ENCODE measurements at regions not wholly inside any gene's neighbourhood (a gene's known extent, or its start where the extent isn't known, plus 50 kb on each side); places are given as distances from the start of the nearest gene placed in this dataset.
A peak's percentile ranks its signal among the peaks of the same experiment; 100 is the strongest.

- no peak for TF ChIP-seq CTCF (conservative IDR thresholded peaks at IDR 0.05)
- Mint-ChIP-seq H3K4me3 (peak overlapping the region; percentile 38), H3K9me3 (no peaks in the 10 kb centered on the region), H3K4me1 (peaks cover 27% of the 10 kb centered on the region), H3K27me3 (ENCODE audit: low read depth) (peaks cover 52% of the 10 kb centered on the region), H3K36me3 (ENCODE audit: low read depth) (no peaks in the 10 kb centered on the region), H3K27ac (ENCODE audit: unreplicated experiment) (no peak overlapping the region)
- DNase-seq (ENCODE audit: low read depth, low spot score), result no peak
Observed at GRCh38 chr3:127457546-127458145, 132.9 kb downstream of the TPRA1 start.

- no peak for TF ChIP-seq CTCF (conservative IDR thresholded peaks at IDR 0.05)
- Mint-ChIP-seq H3K27me3 (ENCODE audit: low read depth) (peaks cover 51% of the 10 kb centered on the region), H3K27ac (ENCODE audit: unreplicated experiment) (no peak overlapping the region), H3K9me3 (no peaks in the 10 kb centered on the region), H3K4me3 (no peak overlapping the region), H3K4me1 (peaks cover 33% of the 10 kb centered on the region), H3K36me3 (ENCODE audit: low read depth) (no peaks in the 10 kb centered on the region)
- no peak for DNase-seq (ENCODE audit: low read depth, low spot score)
Observed at GRCh38 chr3:127457094-127457475, 133.4 kb downstream of the TPRA1 start.

GRCh38 chr3:127456471-127457093, 134.0 kb downstream of the TPRA1 start:
- Mint-ChIP-seq H3K36me3 (ENCODE audit: low read depth) (no peaks in the 10 kb centered on the region), H3K27me3 (ENCODE audit: low read depth) (peaks cover 49% of the 10 kb centered on the region), H3K9me3 (no peaks in the 10 kb centered on the region), H3K4me3 (peak overlapping the region; percentile 57), H3K4me1 (peaks cover 38% of the 10 kb centered on the region), H3K27ac (ENCODE audit: unreplicated experiment) (no peak overlapping the region)
- DNase-seq (ENCODE audit: low read depth, low spot score), result no peak
- no peak for TF ChIP-seq CTCF (conservative IDR thresholded peaks at IDR 0.05)

GRCh38 chr3:127455541-127456450, 134.7 kb downstream of the TPRA1 start:
- Mint-ChIP-seq H3K27ac (ENCODE audit: unreplicated experiment) (no peak overlapping the region), H3K9me3 (no peaks in the 10 kb centered on the region), H3K4me1 (peaks cover 38% of the 10 kb centered on the region), H3K4me3 (peak overlapping the region; percentile 57), H3K27me3 (ENCODE audit: low read depth) (peaks cover 49% of the 10 kb centered on the region), H3K36me3 (ENCODE audit: low read depth) (no peaks in the 10 kb centered on the region)
- peak; percentile 98 for TF ChIP-seq CTCF (conservative IDR thresholded peaks at IDR 0.05)
- peak; percentile 93 for DNase-seq (ENCODE audit: low read depth, low spot score)

- no peak for TF ChIP-seq CTCF (conservative IDR thresholded peaks at IDR 0.05)
- Mint-ChIP-seq H3K4me3 (no peak overlapping the region), H3K27ac (ENCODE audit: unreplicated experiment) (no peak overlapping the region), H3K27me3 (ENCODE audit: low read depth) (peaks cover 49% of the 10 kb centered on the region), H3K36me3 (ENCODE audit: low read depth) (no peaks in the 10 kb centered on the region), H3K4me1 (peaks cover 38% of the 10 kb centered on the region), H3K9me3 (no peaks in the 10 kb centered on the region)
- no peak for DNase-seq (ENCODE audit: low read depth, low spot score)
Observed at GRCh38 chr3:127454968-127455367, 135.6 kb downstream of the TPRA1 start.
